ENCODE measurements at regions not wholly inside any gene's neighbourhood (a gene's known extent, or its start where the extent isn't known, plus 50 kb on each side); places are given as distances from the start of the nearest gene placed in this dataset.

DNA sequence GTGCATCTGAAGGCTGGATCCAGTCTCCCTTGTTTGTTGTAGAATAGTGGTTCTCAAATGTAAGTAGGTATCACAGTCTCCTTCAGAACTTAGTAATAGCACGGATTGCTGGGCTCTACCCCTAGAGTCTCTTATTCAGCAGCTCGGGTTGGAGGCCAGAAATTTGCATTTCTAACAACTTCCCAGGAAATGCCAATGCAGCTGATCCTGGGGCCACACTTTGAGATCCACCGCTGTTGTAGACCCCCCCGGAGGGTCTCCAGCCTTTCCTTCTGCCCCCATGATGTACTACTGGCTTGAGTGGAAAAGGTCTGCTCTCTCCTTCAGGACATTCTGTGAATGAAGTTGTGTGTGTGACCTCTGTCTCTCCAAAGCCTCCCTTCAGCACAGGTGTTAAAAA is 153.8 kb upstream of the CTNNB1 start:
- WGBS, 2 donors, result 73 to 83% methylated on average over 4 of the region's 4 CpGs
- H3K36me3 ChIP-seq, result no peaks in the 10 kb centered on the region
- no peak overlapping the region for H3K27ac ChIP-seq
- no peaks in the 10 kb centered on the region for H3K4me1 ChIP-seq
- H3K27me3 ChIP-seq, result no peaks in the 10 kb centered on the region
- H3K9me3 ChIP-seq, result no peaks in the 10 kb centered on the region
- H3K4me3 ChIP-seq (replicated peaks in 1 of 3), result no peak overlapping the region
- no peak for TF ChIP-seq POLR2A (IDR thresholded peaks at IDR 0.05)
- TF ChIP-seq, protein P1, sequence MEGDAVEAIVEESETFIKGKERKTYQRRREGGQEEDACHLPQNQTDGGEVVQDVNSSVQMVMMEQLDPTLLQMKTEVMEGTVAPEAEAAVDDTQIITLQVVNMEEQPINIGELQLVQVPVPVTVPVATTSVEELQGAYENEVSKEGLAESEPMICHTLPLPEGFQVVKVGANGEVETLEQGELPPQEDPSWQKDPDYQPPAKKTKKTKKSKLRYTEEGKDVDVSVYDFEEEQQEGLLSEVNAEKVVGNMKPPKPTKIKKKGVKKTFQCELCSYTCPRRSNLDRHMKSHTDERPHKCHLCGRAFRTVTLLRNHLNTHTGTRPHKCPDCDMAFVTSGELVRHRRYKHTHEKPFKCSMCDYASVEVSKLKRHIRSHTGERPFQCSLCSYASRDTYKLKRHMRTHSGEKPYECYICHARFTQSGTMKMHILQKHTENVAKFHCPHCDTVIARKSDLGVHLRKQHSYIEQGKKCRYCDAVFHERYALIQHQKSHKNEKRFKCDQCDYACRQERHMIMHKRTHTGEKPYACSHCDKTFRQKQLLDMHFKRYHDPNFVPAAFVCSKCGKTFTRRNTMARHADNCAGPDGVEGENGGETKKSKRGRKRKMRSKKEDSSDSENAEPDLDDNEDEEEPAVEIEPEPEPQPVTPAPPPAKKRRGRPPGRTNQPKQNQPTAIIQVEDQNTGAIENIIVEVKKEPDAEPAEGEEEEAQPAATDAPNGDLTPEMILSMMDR (IDR thresholded peaks at IDR 0.05), result no peak
- no peak for DNase-seq
- intact Hi-C loops (cut with DNase I), result no loop called here

DNA sequence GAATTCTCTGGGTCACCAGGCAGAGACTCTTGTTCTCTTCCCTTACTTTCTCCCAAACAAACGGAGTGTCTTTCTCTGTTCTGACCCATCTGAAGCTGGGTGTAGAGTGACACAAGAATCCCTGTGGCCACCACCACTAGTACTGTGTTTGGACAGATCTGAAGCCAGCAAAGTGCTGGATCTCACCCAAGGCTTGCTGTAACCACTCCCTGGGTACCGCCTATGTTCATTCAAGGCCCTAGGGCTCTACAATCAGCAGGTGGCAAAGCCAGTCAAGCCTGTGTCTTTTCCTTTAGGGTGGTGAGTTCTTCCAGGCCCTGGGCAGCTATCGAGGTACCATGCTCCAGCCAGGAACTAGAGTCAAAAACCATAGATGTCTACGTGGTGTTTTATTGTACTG is 149.2 kb upstream of the CTNNB1 start:
- Histone ChIP-seq H3K4me3 (replicated peaks in 1 of 3) (no peak overlapping the region), H3K27ac (no peak overlapping the region), H3K27me3 (no peaks in the 10 kb centered on the region), H3K4me1 (no peaks in the 10 kb centered on the region), H3K9me3 (no peaks in the 10 kb centered on the region), H3K36me3 (no peaks in the 10 kb centered on the region)
- DNase-seq, result no peak
- TF ChIP-seq, protein P1 (IDR thresholded peaks at IDR 0.05), result no peak
- TF ChIP-seq POLR2A (IDR thresholded peaks at IDR 0.05), result no peak
- intact Hi-C loops (cut with DNase I), result no loop called here
- 90% methylated on average over 4 of the region's 4 CpGs for WGBS, 2 donors

DNA sequence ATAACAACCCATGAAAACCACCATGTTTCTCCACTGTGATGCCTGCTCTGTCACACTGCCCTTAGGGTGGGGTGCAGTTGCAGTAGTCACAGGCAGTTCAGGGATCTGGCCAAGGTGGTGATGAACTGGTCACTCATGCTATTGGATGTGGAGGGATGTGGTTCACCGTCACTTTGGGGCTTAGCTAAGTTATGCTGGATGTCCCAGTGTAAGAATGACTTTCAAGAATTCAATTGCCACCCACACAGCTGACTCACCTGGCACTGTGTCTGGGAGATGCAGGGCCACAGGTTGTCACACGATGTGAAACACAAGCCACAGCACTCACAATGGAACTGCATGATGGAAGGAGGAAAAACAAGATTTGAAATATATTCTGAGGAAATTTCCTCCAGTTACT is 146.1 kb upstream of the CTNNB1 start:
- no peak overlapping the region for H3K27ac ChIP-seq

DNA sequence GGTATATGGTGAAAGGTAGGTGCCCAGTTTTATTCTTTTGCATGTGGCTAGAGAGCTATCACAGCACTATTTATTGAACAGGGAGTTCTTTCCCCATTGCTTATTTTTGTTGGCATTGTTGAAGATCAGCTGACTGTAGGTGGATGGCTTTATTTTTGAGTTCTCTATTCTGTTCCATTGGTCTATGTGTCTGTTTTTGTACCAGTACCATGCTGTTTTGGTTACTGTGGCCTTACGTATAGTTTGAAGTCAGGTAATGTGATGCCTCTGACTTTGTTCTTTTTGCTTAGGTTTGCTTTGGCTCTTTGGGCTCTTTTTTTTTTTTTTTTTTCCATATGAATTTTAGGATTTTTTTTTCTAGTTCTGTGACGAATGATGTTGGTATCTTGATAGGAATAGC is 139.2 kb upstream of the CTNNB1 start:
- WGBS, 2 donors, result 94 to 95% methylated on average over 2 of the region's 2 CpGs
- no peak overlapping the region for H3K4me3 ChIP-seq (replicated peaks in 1 of 3)
- H3K36me3 ChIP-seq, result no peaks in the 10 kb centered on the region
- no peaks in the 10 kb centered on the region for H3K9me3 ChIP-seq
- no peaks in the 10 kb centered on the region for H3K4me1 ChIP-seq
- TF ChIP-seq, protein P1 (IDR thresholded peaks at IDR 0.05), result no peak
- TF ChIP-seq POLR2A (IDR thresholded peaks at IDR 0.05), result no peak
- intact Hi-C loops (cut with DNase I), result no loop called here
- no peaks in the 10 kb centered on the region for H3K27me3 ChIP-seq
- H3K27ac ChIP-seq, result no peak overlapping the region
- no peak for DNase-seq

More for the DNA sequence above, 146.1 kb upstream of the CTNNB1 start:
- no peaks in the 10 kb centered on the region for H3K9me3 ChIP-seq
- H3K4me3 ChIP-seq (replicated peaks in 1 of 3), result no peak overlapping the region
- intact Hi-C loops (cut with DNase I), result no loop called here
- no peaks in the 10 kb centered on the region for H3K4me1 ChIP-seq
- DNase-seq, result no peak
- WGBS, 2 donors, result 81 to 95% methylated on average over 2 of the region's 2 CpGs
- TF ChIP-seq, protein P1 (IDR thresholded peaks at IDR 0.05), result no peak
- TF ChIP-seq POLR2A (IDR thresholded peaks at IDR 0.05), result no peak
- no peaks in the 10 kb centered on the region for H3K27me3 ChIP-seq
- no peaks in the 10 kb centered on the region for H3K36me3 ChIP-seq

DNA sequence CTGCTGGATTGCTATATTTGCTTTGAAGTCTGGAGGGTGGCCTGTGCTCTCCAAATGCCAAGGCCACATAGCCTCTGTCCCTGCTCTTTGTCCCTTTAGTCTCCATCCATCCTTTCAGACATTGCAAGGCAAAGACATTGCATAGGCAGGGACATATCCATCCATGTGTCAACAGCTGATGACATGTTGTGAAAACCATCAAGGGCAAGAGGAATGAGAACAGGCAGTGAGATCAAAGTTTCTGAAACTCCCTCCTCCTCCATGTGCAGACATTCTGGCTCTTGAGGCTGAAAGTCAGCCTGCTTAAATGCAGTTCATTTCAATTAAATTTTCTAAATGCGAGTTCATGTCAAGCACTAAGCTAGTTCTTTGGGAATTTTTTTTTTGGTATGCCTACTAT is 135.2 kb upstream of the CTNNB1 start:
- H3K4me1 ChIP-seq, result no peaks in the 10 kb centered on the region
- no peak for DNase-seq
- WGBS, 2 donors, result 95 to 96% methylated on average over 1 of the region's 1 CpG
- intact Hi-C loops (cut with DNase I), result no loop called here
- TF ChIP-seq POLR2A (IDR thresholded peaks at IDR 0.05), result no peak
- TF ChIP-seq, protein P1 (IDR thresholded peaks at IDR 0.05), result no peak
- H3K27me3 ChIP-seq, result no peaks in the 10 kb centered on the region
- no peak overlapping the region for H3K27ac ChIP-seq
- no peaks in the 10 kb centered on the region for H3K36me3 ChIP-seq
- H3K9me3 ChIP-seq, result no peaks in the 10 kb centered on the region
- no peak overlapping the region for H3K4me3 ChIP-seq (replicated peaks in 1 of 3)

All from thyroid gland (tissue), 4 donors.